ENCODE measurements at regions not wholly inside any gene's neighbourhood (a gene's known extent, or its start where the extent isn't known, plus 50 kb on each side); places are given as distances from the start of the nearest gene placed in this dataset.
"Not testable (repeated sequence)": the region's sequence is repeated elsewhere in the genome, so short reads cannot be mapped to it uniquely, and the experiment has no call there.

- CTCF ChIA-PET, result interaction anchor here (1.0 kb wide), 1 partner anchor 68 kb away, joined by 3 read pairs; no protein-coding TSS in a partner anchor
- no peak overlapping the region for H3K27ac ChIP-seq
- TF ChIP-seq CTCF (conservative IDR thresholded peaks at IDR 0.05; ENCODE audit: low read depth), result no peak
Observed at GRCh38 chr16:26827386-26827785, 239.3 kb upstream of the C16orf82 start.

GRCh38 chr16:26830428-26831127 is 236.1 kb upstream of the C16orf82 start:
- no peak for TF ChIP-seq CTCF (conservative IDR thresholded peaks at IDR 0.05; ENCODE audit: low read depth)
- POLR2A ChIA-PET (ENCODE audit: low non-redundant PET), result no interaction called here
- no peak overlapping the region for H3K27ac ChIP-seq
- no peak for DNase-seq (ENCODE audit: low spot score)
- CTCF ChIA-PET, result no interaction called here

More at GRCh38 chr16:26827386-26827785, 239.3 kb upstream of the C16orf82 start:
- POLR2A ChIA-PET (ENCODE audit: low non-redundant PET), result no interaction called here
- DNase-seq (ENCODE audit: low spot score), result no peak

- DNase-seq (ENCODE audit: low spot score); POLR2A ChIA-PET (ENCODE audit: low non-redundant PET); H3K27ac ChIP-seq: not testable (repeated sequence)
- CTCF ChIA-PET, result interaction anchor here (0.6 kb wide), 1 partner anchor 133 kb away, joined by 4 read pairs; no protein-coding TSS in a partner anchor
Observed at GRCh38 chr16:26836114-26836513, 230.6 kb upstream of the C16orf82 start.

GRCh38 chr16:26838931-26839330 is 227.8 kb upstream of the C16orf82 start:
- ChIA-PET CTCF (no interaction called here), POLR2A (ENCODE audit: low non-redundant PET) (no interaction called here)
- TF ChIP-seq CTCF (conservative IDR thresholded peaks at IDR 0.05; ENCODE audit: low read depth), result no peak
- no peak overlapping the region for H3K27ac ChIP-seq
- DNase-seq (ENCODE audit: low spot score), result no peak

- no peak for DNase-seq (ENCODE audit: low spot score)
- POLR2A ChIA-PET (ENCODE audit: low non-redundant PET), result no interaction called here
- CTCF ChIA-PET, result no interaction called here
- H3K27ac ChIP-seq, result no peak overlapping the region
- no peak for TF ChIP-seq CTCF (conservative IDR thresholded peaks at IDR 0.05; ENCODE audit: low read depth)
Observed at GRCh38 chr16:26840691-26841090, 226.0 kb upstream of the C16orf82 start.

- H3K27ac ChIP-seq, result no peak overlapping the region
- CTCF ChIA-PET, result no interaction called here
- TF ChIP-seq CTCF (conservative IDR thresholded peaks at IDR 0.05; ENCODE audit: low read depth), result no peak
- POLR2A ChIA-PET (ENCODE audit: low non-redundant PET), result no interaction called here
- DNase-seq (ENCODE audit: low spot score), result no peak
Observed at GRCh38 chr16:26856271-26856670, 210.5 kb upstream of the C16orf82 start.

- H3K27ac ChIP-seq, result no peak overlapping the region
- ChIA-PET CTCF (no interaction called here), POLR2A (ENCODE audit: low non-redundant PET) (no interaction called here)
- DNase-seq (ENCODE audit: low spot score), result no peak
- no peak for TF ChIP-seq CTCF (conservative IDR thresholded peaks at IDR 0.05; ENCODE audit: low read depth)
Observed at GRCh38 chr16:26856791-26857190, 209.9 kb upstream of the C16orf82 start.
